IMR-90 (cell line): ENCODE measurements at regions not wholly inside any gene's neighbourhood (a gene's known extent, or its start where the extent isn't known, plus 50 kb on each side); places are given as distances from the start of the nearest gene placed in this dataset.

ENCODE experiments used
- ATAC-seq: fragments of 200-7000 bp; cut with Tn5 transposase; 2 replicates; pipeline ENCODE4 v1.9.1; 2020; ENCODE audit warnings: low read depth, mild to moderate bottlenecking, moderate library complexity
- BruUV-seq: library from RNA; stranded (reverse); fragments of 400-500 nt; replicated peaks from 2 replicates; lab custom pipeline; 2021; lab: Mats Ljungman, UMichigan
- CTCF ChIA-PET: fragments of 300-600 bp; formaldehyde crosslinking; extraction: SDS; loops from one replicate; lab custom pipeline; 2021; ENCODE audit warnings: antibody characterized with exemption; lab: Yijun Ruan, JAX
- POLR2A ChIA-PET: fragments of 300-600 bp; sonication (Branson Sonifier 250); formaldehyde crosslinking; loops from one replicate; lab custom pipeline; 2022; ENCODE audit warnings: antibody characterized with exemption; ENCODE audit not compliant: unreplicated experiment; lab: Charles Lee
- DNase-seq: peaks from one replicate; pipeline ENCODE4 v3.0.0; 2013
- H2AFZ ChIP-seq: replicated peaks from 2 replicates; pipeline ENCODE3; 2013; ENCODE audit warnings: low read length, mild to moderate bottlenecking; ENCODE audit not compliant: poor library complexity
- H2AK5ac ChIP-seq: 2 replicates; pipeline ENCODE4 v1.6.1; 2013; ENCODE audit warnings: low read depth, low read length, inconsistent platforms
- H2AK9ac ChIP-seq: replicated peaks from 2 replicates; pipeline ENCODE3; 2013; ENCODE audit warnings: mild to moderate bottlenecking, low read depth, low read length, moderate library complexity; ENCODE audit not compliant: poor library complexity
- H2BK120ac ChIP-seq: 2 replicates; pipeline ENCODE4 v1.6.1; 2013; ENCODE audit warnings: low read depth, low read length, inconsistent platforms
- H2BK15ac ChIP-seq: 3 replicates; pipeline ENCODE4 v1.6.1; 2013; ENCODE audit warnings: low read depth, low read length, inconsistent platforms
- H2BK20ac ChIP-seq: 2 replicates; pipeline ENCODE4 v1.6.1; 2013; ENCODE audit warnings: low read depth, mild to moderate bottlenecking, inconsistent platforms, low read length, moderate library complexity
- H2BK5ac ChIP-seq: 2 replicates; pipeline ENCODE4 v1.6.1; 2013; ENCODE audit warnings: mild to moderate bottlenecking, low read depth, low read length, inconsistent platforms; ENCODE audit not compliant: poor library complexity, severe bottlenecking
- H3K14ac ChIP-seq: replicated peaks from 2 replicates; pipeline ENCODE4 v1.6.1; 2013; ENCODE audit warnings: low read depth, low read length, inconsistent platforms
- H3K18ac ChIP-seq: 2 replicates; pipeline ENCODE4 v1.6.1; 2013; ENCODE audit warnings: low read depth, low read length, control low read depth
- H3K23ac ChIP-seq: 2 replicates; pipeline ENCODE4 v1.6.1; 2013; ENCODE audit warnings: low read depth, low read length, inconsistent platforms
- H3K27ac ChIP-seq: 2 replicates; pipeline ENCODE4 v1.5.1; 2013; ENCODE audit warnings: mild to moderate bottlenecking, control low read depth, low read length; ENCODE audit not compliant: insufficient read depth
- H3K27me3 ChIP-seq: 2 replicates; pipeline ENCODE4 v1.6.1; 2013; ENCODE audit warnings: low read length; ENCODE audit not compliant: control insufficient read depth, insufficient read depth
- H3K36me3 ChIP-seq: 2 replicates; pipeline ENCODE4 v1.6.1; 2013; ENCODE audit warnings: low read length, mixed read lengths; ENCODE audit not compliant: control insufficient read depth, insufficient read depth
- H3K4ac ChIP-seq: 2 replicates; pipeline ENCODE4 v1.6.1; 2013; ENCODE audit warnings: low read depth, low read length, inconsistent platforms
- H3K4me1 ChIP-seq: 2 replicates; pipeline ENCODE4 v1.6.1; 2013; ENCODE audit warnings: low read length, mixed read lengths; ENCODE audit not compliant: control insufficient read depth, insufficient read depth
- H3K4me2 ChIP-seq: 2 replicates; pipeline ENCODE4 v1.6.1; 2013; ENCODE audit warnings: low read depth, mild to moderate bottlenecking, control low read depth, low read length, moderate library complexity
- H3K4me3 ChIP-seq: 2 replicates; pipeline ENCODE4 v1.5.1; 2013; ENCODE audit warnings: low read depth, mild to moderate bottlenecking, control low read depth, low read length, moderate library complexity; ENCODE audit not compliant: insufficient read depth
- H3K56ac ChIP-seq: 2 replicates; pipeline ENCODE4 v1.6.1; 2013; ENCODE audit warnings: low read length, inconsistent platforms; ENCODE audit not compliant: insufficient read depth; ENCODE audit errors: extremely low read depth
- H3K79me1 ChIP-seq, 2 experiments: 2 replicates each; pipeline ENCODE4 v1.6.1; 2013; ENCODE audit warnings: low read length in 2 of 2, inconsistent platforms in 1 of 2, low read depth in 1 of 2
- H3K9ac ChIP-seq: 2 replicates; pipeline ENCODE4 v1.6.1; 2013; ENCODE audit warnings: low read depth, low read length, control low read depth
- H3K9me1 ChIP-seq: 2 replicates; pipeline ENCODE4 v1.6.1; 2013; ENCODE audit warnings: low read length, inconsistent platforms; ENCODE audit not compliant: insufficient read depth
- H3K9me3 ChIP-seq: 2 replicates; pipeline ENCODE4 v1.6.1; 2013; ENCODE audit warnings: low read length; ENCODE audit not compliant: control insufficient read depth, insufficient read depth
- H4K20me1 ChIP-seq: 2 replicates; pipeline ENCODE4 v1.6.1; 2013; ENCODE audit warnings: low read length, inconsistent platforms; ENCODE audit not compliant: insufficient read depth
- H4K5ac ChIP-seq: 2 replicates; pipeline ENCODE4 v1.6.1; 2013; ENCODE audit warnings: mild to moderate bottlenecking, low read depth, low read length, control low read depth
- H4K8ac ChIP-seq, 2 experiments: 2 replicates each; pipeline ENCODE4 v1.6.1; 2013; ENCODE audit warnings: low read depth in 2 of 2, low read length in 2 of 2, control low read depth in 1 of 2, inconsistent platforms in 1 of 2
- H4K91ac ChIP-seq: 2 replicates; pipeline ENCODE4 v1.6.1; 2013; ENCODE audit warnings: low read depth, low read length, inconsistent platforms; ENCODE audit not compliant: insufficient read depth
- CHD1 ChIP-seq: IDR thresholded peaks from 2 replicates; pipeline ENCODE4 v1.6.1; 2012; ENCODE audit warnings: low read depth, low read length, improper control_type of control experiment
- MAZ ChIP-seq: IDR thresholded peaks from 2 replicates; pipeline ENCODE4 v1.6.1; 2012; ENCODE audit warnings: low read depth, mild to moderate bottlenecking, low read length, improper control_type of control experiment, moderate library complexity, borderline replicate concordance
- RAD21 ChIP-seq: IDR thresholded peaks from 2 replicates; pipeline ENCODE4 v1.6.1; 2012; ENCODE audit warnings: low read length, improper control_type of control experiment
- RCOR1 ChIP-seq: IDR thresholded peaks from 2 replicates; pipeline ENCODE4 v1.6.1; 2012; ENCODE audit warnings: mild to moderate bottlenecking, low read length, improper control_type of control experiment; ENCODE audit not compliant: insufficient replicate concordance
- WGBS, 2 experiments: methylation state at CpG; one replicate each; pipeline versions ENCODE4 v1.1.5 to v1.1.7; 2013; ENCODE audit warnings: missing lambda C conversion rate in 2 of 2; ENCODE audit not compliant: insufficient read length in 1 of 2; ENCODE audit errors: extremely low coverage in 2 of 2; 5-methylcytosine and 5-hydroxymethylcytosine counted together
- dilution Hi-C: fragments of 300-500 bp; cut with HindIII; formaldehyde crosslinking; loops from one replicate; pipeline ENCODE4 v1.14.3; 2018; ENCODE audit warnings: low sequenced_read_pairs; ENCODE audit not compliant: unreplicated experiment
- in situ Hi-C: fragments of 300-500 bp; cut with MboI; formaldehyde crosslinking; loops from 3 replicates; pipeline ENCODE4 v1.14.3; 2019; ENCODE audit warnings: low sequenced_read_pairs, inconsistent platforms, mixed read lengths
- intact Hi-C: fragments of 100-400 bp; cut with micrococcal nuclease; formaldehyde crosslinking; loops from 2 replicates; pipeline ENCODE4 v1.10.0; 2022
- TF ChIP-seq, protein P1 (sequence below): conservative IDR thresholded peaks from 2 replicates; pipeline ENCODE4 v1.5.1; 2012; ENCODE audit warnings: mild to moderate bottlenecking, low read depth, low read length, improper control_type of control experiment

DNA sequence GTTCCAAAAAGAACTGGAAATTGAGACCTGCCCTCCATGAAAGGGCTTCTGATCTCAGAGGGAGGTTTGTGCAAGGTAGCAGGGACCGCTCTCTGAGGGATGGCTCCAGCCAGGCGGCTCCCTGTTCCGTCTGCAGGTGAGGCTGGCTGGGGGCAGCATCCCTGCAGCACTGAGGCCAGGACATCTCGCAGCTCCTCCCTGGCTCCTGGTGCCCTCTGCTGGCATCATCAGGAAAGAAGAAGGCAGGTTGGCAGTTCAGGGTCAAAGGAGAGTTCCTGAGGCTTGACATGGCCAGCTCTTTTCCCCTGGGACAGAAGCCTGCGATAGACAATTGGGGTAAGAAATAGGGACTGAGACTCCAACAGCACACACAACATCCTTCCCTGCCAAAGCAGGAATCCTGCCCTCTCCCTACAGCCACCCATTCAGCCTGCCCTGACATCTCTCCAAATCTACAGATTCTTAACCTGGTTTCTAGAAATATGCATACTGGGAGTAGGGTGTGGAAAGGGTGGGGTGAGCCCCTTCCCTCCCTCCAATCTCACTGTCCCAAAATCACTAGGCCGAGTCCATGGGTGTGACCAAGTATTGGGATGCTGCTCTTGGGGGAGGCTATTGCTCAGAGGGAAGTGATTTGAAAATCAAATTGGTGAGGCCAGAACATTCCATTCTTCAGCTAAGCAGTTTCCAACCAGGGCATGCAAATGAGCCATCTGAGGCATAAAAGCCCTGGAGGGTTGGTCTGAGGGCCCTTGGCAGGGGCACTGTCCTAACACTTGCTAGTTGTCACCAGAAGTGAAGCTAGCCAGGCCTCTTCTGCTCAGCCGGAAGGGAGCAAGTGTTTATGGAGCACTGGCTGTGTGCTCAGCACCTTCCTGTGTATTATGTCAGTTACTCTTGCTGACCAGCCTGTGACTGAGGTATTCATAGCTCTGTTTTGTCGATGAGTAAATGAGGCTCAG lies 185.4 kb downstream of the TFCP2L1 start:
- H3K9me1 ChIP-seq, result no peaks in the 10 kb centered on the region
- H3K79me1 ChIP-seq, result no peaks in the 10 kb centered on the region
- no peak overlapping the region for H3K4me2 ChIP-seq
- no peak overlapping the region for H3K56ac ChIP-seq
- no peak overlapping the region for H4K8ac ChIP-seq
- ChIA-PET POLR2A (no interaction called here), CTCF (interaction anchor here (0.6 kb wide), 1 partner anchor 390 kb away, joined by 4 read pairs; no protein-coding TSS in a partner anchor)
- WGBS, 2 experiments, result 67% methylated on average over 1 of the region's 8 CpGs; no CpG with 5 or more reads in 1 of the 2 experiments
- H3K14ac ChIP-seq, result no peak overlapping the region
- DNase-seq (no peak), ATAC-seq (no peak)
- no peak overlapping the region for H2BK120ac ChIP-seq
- dilution Hi-C loops, result no loop called here
- no peaks in the 10 kb centered on the region for H3K36me3 ChIP-seq
- H2BK5ac ChIP-seq, result no peak overlapping the region
- no TSS peak for BruUV-seq
- no peak overlapping the region for H2AK9ac ChIP-seq
- no peak overlapping the region for H2AK5ac ChIP-seq
- peaks cover 61% of the 10 kb centered on the region for H3K27me3 ChIP-seq
- no peak overlapping the region for H3K27ac ChIP-seq
- H3K4ac ChIP-seq, result no peak overlapping the region
- H3K18ac ChIP-seq, result no peak overlapping the region
- no peak overlapping the region for H3K23ac ChIP-seq
- no peak overlapping the region for H4K91ac ChIP-seq
- H3K9me3 ChIP-seq, result no peaks in the 10 kb centered on the region
- no peak overlapping the region for H2BK15ac ChIP-seq
- intact Hi-C loops, result loop anchor here (10.0 kb wide), 1 partner anchor 645 kb away; no protein-coding TSS in a partner anchor
- H2AFZ ChIP-seq, result peak overlapping the region; percentile 62
- H3K4me3 ChIP-seq, result no peak overlapping the region
- no peaks in the 10 kb centered on the region for H4K20me1 ChIP-seq
- H4K5ac ChIP-seq, result no peak overlapping the region
- in situ Hi-C loops, result loop anchor here (10.0 to 25.0 kb wide), 3 partner anchors 255 to 638 kb away; partner anchors contain the start of genes NIFK and RNU4ATAC
- no peak overlapping the region for H3K9ac ChIP-seq
- no peaks in the 10 kb centered on the region for H3K4me1 ChIP-seq
- TF ChIP-seq MAZ (no peak), RCOR1 (no peak), RAD21 (no peak; the same call in 1 of the 2 replicates), CHD1 (no peak)
- TF ChIP-seq, protein P1, sequence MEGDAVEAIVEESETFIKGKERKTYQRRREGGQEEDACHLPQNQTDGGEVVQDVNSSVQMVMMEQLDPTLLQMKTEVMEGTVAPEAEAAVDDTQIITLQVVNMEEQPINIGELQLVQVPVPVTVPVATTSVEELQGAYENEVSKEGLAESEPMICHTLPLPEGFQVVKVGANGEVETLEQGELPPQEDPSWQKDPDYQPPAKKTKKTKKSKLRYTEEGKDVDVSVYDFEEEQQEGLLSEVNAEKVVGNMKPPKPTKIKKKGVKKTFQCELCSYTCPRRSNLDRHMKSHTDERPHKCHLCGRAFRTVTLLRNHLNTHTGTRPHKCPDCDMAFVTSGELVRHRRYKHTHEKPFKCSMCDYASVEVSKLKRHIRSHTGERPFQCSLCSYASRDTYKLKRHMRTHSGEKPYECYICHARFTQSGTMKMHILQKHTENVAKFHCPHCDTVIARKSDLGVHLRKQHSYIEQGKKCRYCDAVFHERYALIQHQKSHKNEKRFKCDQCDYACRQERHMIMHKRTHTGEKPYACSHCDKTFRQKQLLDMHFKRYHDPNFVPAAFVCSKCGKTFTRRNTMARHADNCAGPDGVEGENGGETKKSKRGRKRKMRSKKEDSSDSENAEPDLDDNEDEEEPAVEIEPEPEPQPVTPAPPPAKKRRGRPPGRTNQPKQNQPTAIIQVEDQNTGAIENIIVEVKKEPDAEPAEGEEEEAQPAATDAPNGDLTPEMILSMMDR, result peak; percentile 30; the same call in 1 of the 2 replicates
- no peak overlapping the region for H2BK20ac ChIP-seq
